AG20443 (cell line): ENCODE measurements at regions not wholly inside any gene's neighbourhood (a gene's known extent, or its start where the extent isn't known, plus 50 kb on each side); places are given as distances from the start of the nearest gene placed in this dataset.

Source experiments
- DNase-seq: peaks from one replicate; pipeline ENCODE4 v3.0.0; 2012; ENCODE audit warnings: low spot score, mixed read lengths

DNA sequence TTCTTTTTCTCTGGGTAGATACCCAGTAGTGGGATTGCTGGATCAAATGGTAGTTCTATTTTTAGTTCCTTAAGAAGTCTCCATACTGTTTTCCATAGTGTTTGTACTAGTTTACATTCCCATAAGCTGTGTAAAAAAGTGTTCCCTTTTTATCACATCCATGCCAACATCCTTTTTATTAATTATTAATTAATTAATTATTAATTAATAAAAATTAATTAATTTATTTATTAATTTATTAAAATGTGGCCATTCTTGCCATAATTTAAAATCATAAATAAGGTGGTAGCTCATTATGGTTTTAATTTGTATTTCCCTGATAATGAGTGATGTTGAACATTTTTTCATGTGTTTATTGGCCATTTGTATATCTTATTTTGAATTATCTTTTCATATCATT is 173.9 kb upstream of the FOXN2 start:
- DNase-seq: no peak

DNA sequence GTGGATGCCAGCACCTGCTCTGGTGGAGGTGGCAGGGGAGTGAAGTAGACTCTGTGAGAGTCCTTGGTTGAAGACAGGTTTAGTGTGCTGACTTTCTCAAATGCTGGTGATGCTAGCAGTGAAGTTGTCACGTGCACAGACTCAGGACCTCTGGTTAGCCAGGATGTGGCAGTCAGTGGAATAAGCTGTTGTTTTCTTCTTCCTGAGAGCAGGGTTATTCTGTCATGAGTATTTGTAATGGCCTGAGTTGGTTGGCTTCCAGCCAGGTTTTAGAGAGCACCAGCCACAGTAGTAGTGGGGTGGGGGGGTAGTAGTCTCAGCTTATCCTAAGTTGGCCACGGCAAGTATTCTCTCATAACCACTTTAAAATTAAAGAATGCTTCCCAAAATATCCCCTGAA is 169.7 kb upstream of the FOXN2 start:
- DNase-seq: no peak

DNA sequence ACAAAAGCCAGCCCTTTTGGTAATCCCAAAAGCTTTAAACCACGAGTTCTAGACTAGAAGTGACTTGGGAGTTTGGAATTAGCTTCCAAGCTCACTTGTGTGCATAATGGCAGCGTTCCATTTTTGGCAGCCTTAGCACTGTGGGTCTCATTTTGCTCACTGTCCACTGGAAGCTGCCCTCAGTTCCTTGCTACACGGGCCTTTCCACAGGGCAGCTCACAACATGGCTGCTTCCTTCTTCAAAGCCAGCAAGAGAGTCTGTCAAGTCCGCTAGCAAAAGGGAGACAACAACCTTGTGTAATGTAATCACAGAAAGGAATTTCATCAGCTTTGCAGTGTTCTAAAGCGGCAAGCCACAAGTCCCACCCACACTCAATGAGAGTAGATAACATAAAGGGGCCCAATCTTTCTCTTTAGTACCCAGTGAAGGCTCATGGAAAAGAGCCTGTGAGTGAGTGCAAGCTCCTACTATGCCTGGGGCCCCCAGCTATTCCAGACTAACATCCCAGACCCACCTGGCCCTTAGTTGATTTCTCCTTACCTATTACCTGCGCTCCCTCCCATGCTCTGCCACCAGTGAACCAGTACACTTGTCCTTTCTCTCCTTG is 168.5 kb upstream of the FOXN2 start:
- DNase-seq: no peak

DNA sequence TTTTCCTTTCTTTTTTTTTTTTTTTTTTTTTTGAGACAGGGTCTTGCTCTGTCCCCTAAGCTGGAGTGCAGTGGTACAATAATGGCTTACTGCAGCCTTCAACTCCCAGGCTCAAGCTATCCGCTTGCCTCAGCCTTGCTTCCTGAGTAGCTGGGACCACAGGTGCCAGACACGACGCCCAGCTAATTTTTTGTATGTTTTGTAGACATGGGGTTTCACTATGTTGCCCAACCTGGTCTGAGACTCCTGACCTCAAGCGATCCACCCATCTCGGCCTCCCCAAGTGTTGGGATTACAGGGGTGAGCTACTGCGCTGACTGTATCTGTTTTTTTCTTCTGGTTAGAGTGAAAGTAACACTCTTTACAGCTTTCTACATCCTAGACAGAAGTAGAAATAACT is 167.9 kb upstream of the FOXN2 start:
- no peak for DNase-seq

DNA sequence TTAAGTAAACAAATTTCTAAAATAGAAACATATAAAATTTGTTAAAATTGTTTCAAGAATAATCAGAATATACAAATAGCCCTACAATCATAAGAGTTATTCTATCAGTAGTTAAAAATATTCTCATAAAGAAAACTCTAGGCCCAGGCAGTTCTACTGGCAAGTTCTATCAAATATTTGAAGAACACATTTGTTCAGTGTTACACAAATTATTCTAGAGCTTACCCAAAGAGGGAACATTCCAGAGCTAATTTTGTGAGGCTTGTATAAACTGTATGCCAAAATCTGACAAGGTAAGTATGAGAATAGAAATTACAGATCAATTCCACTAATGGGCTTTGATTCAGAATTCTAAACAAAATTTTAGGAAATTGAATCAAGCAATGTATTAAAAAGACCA is 166.8 kb upstream of the FOXN2 start:
- DNase-seq: no peak

DNA sequence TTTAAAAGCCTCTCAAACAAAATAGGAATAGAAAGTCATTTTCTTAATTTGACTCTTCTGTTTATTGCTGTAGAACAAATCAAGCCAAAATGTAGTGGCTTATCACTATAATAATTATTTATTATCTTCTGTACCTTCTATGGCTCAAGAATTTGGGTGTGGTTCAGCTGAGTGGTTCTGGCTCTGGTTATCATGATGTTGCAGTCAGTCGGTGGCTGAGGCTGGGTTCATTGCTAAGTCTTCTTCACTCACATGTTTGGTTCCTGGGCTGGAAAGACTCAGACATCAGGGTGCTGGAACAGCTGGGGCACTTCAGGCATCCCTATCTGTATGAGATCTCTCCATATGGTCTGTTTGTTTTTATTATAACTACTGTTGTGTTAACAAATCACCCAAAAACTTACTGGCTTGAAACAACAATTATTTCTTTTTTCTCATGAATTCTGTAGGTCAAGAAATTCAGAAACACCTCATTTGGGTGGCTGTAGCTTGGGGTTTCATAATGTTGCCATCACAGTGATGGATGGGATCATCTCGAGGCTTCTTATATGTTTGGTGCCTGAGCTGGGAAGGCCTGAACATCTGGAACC is 165.5 kb upstream of the FOXN2 start:
- peak; percentile 27 for DNase-seq

DNA sequence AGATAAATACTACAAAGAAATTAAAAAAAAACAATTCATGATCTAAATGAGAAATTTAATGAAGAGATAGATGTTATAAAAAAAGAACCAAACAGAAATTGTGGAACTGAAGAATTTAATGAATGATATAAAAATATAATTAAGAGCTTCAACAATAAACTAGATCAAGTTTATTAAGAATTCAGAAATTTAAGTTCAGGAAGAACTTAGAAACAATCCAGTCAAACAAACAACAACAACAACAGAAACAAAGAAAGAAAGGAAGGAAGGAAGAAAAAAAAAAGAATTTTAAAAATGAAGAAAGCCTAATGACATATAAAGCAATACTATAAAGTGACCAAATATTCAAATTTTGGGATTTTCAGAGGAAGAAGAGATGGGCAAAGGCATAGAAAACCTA is 157.3 kb upstream of the FOXN2 start:
- no peak for DNase-seq

DNA sequence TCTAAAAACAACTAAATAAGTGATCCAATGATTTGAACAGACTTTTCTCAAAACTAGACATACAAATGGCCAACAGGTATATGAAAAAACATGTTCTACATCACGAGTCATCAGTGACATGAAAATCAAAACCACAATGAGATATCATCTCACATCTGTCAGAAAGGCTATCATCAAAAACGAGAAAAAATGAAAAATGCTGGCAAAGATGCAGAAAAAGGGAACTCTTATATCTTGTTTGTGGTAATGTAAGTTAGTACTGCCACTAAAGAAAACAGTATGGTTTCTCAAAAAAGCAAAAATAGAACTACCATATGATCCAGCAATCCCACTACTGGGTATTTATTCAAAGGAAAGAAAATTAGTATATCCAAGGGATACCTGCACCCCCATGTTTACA is 152.9 kb upstream of the FOXN2 start:
- DNase-seq: no peak

DNA sequence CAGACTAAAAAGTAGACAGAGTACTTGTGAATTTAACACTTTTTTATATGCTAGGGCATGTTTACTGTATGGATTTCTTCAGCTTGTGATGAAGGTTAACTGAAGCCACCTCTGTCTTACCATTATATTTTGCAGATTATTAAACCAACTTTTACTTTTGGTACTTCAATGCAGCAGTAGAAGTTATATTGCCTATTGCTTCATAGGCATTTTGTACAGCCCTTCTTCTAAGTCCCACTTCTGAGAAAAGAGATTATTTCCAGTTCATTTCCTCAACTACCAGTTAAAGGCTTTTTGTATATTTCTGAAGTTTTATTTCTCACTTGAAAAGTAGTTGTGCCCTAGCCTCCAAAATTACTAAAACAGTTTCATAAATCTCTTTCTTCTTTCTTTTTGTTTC is 151.7 kb upstream of the FOXN2 start:
- no peak for DNase-seq

DNA sequence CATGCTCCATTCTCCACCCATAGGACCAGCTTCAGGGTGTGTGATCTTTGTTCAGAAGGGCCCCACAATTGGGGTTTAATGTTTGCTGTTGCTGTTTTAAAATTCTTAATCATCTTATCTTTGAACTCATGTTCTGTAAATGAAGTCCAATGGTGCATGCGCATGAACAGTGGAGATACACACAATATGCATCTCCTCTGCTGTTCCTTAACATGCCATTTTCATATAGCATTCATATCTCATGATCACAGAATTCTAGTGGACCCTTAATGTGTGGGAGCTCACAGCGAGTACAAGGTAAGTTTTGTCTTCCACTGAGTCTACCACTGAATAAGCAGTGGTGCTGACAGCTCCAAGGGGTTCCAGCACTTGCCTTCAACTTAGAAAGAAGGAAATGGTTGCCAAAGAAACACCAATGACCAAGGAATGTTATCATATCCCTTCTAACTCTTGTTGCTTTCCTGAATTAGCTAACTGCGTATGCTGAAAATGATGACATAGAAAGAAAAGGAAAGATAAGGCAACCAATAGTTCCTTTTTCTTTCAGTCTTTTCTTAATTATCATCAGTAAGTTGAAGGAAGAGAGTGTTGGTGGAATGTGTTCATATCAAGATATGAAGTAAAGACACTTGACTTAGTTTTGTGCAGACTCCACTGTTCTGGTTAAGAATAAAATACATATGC is 149.3 kb upstream of the FOXN2 start:
- DNase-seq: no peak

DNA sequence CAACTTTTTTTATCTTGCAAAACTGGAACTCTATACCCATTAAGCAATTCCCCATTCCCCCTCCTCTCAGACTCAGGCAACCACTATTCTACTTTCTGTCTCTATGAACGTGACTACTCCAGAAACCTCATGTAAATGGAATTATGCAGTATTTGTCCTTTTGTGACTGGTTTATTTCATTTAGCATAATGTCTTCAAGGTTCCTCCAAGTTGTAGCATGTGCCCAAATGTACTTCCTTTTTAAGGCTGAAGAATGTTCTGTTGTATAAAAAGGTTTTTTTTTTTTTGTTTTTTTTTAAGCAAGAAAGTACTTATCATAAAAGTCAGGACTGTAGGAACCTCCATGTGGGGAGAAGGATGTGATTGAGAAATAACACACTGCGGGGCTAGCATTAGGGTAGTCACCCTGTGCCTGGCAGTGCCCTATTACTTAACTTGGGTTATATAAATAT is 145.3 kb upstream of the FOXN2 start:
- DNase-seq: no peak

DNA sequence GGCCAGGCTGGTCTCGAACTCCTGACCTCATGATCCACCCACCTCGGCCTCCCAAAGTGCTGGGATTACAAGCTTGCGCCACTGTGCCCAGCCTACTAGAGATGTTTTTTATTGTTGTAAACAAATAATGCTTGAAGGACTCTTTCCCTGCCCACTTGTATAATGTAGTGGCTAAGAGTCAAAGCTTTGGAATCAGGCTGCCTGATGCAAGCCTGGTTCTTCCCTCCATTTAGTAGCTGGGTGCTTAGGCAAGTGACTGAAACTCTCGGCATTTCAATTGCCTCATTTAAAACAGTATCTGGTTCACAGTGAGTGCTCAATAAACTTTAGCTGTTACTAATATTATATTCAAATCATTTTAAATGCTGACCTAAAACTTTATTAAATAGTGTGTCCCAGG is 144.2 kb upstream of the FOXN2 start:
- DNase-seq: peak; percentile 21

DNA sequence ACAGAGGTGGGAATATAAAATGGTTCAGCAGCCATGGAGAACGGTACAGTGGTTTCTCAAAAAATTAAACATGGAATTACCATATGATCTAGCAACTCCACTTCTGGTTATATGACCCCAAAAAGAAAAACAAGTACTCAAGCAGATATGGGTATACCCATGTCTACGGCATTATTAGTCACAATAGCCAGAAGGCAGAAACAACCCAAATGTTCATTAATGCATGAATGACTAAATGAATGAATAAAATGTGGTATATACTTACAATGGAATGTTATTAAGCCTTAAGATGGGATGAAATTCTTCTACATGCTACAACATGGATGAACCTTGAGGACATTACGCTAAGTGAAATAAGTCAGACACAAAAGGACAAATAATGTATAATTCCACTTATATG is 141.3 kb upstream of the FOXN2 start:
- DNase-seq: no peak

DNA sequence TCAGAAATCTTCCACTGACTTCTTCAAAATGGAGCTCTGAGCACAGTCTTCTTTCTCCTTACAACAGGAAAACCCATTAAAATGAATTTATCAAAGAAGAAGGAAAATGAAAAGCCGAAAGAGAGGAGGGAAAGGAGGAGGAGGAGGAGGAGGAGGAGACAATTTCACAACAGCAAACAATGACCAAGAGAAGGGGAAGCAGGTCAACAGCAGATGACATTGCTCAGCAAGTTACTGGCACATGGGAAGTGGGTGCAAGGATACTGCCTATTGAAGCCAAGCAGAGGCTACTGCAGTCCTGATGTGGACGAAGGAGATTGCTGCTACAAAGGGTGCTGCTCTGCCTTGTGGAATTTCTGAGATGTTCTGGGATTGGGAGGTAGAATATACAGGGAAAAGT is 140.0 kb upstream of the FOXN2 start:
- no peak for DNase-seq

DNA sequence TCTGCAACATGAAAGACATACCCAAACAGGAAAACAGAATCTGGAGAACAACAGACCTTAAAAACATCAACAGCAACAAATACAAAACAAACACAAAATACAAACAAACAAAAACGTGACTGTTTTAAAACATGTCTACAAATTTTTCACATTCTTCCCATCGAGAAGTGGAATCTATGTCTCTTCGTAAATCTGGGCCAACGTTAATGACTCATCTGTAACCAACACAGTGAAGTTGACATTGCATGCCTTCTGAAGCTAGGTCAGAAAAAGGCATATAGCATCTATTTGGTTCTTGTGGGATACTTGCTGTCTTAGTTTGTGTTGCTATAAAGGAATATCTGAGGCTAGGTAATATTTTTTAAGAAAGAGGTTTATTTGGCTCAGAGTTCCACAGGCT is 139.2 kb upstream of the FOXN2 start:
- peak; percentile 76 for DNase-seq

DNA sequence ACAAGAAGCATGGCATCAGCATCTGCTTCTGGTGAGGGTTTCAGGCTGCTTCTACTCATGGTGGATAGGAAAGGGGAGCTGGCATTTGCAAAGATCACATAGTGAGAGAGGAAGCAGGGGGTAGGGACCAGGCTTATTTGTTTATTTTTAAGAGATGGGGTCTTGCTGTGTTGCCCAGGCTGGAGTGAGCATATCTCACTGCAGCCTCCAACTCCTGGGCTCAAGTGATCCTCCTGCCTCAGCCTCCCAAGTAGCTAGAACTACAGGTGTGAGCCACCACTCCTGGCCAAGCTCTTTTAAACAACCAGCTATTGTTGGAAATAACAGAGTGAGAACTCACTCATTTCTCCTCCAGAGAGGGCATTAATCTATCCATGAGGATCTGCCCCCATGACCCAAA is 138.8 kb upstream of the FOXN2 start:
- DNase-seq: no peak

DNA sequence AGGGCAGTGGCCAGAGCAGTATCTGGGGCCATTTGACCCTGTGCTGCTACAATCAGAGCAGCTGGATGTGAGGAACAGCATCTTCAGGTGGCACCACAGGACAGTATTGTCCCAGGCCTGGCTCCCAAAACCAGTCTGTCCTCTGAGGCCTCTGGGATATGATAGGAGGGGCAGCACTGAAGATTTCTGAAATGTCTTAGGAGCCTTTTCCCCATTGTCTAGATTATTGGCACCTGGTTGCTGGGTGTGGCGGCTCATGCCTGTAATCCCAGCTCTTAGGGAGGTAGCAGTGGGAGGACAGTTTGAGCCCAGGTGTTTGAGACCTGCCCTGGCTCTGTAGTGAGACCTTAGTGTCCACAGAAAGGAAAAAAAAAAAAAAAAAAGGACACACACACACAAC is 137.6 kb upstream of the FOXN2 start:
- no peak for DNase-seq

DNA sequence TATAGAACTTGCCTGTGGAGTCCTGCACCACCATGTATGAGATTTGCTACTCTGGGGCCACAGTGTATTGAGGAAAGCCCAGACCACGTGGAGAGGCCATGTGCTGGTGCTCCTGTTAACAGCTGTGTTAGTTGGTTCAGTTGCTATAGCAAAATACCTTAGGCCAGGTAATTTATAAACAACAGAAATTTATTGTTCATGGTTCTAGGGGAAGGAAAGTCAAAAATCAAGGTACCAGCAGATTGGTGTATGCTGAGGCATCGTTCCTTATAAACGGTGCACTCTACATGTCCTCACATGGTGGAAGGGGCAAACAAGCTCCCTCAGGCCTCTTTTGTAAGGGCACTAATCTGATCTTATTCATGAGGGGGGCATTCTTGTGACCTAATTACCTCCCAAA is 135.9 kb upstream of the FOXN2 start:
- DNase-seq: no peak

DNA sequence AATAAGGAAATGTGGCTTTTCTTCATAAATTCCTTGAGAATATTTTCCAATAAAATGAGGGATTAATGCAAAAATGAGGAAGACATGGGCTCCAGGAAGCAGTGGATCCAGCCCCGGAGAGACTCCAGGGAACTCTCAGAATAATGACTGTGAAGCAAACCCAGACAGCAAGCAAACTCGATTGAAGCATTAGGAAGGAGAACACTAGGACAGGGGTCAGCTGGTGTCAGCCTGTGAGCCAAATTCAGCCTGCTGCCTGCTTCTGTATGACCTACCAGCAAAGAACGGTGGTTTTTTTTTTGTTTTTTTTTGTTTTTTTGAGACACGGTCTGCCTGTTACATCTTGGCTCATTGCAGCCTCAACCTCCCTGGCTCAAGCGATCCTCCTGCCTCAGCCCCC is 133.9 kb upstream of the FOXN2 start:
- DNase-seq: no peak

DNA sequence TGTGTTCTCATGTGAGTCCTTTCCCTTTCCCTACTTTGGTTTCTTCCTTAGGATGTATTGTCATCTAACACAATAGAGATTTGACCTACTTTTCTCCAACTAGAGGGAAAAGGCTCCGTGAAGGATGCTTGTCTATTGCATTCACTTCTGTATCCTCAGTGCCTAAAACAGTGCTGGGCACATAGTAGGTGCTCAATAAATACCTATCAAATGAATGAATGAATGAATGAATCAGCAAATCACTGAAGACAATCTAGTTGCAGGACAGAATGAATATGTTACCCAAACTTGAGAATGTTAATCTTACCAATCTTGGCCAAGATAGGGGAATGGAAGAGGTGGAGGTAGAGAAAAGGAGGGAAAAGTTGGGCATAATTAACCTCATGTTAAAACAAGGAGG is 131.2 kb upstream of the FOXN2 start:
- no peak for DNase-seq

DNA sequence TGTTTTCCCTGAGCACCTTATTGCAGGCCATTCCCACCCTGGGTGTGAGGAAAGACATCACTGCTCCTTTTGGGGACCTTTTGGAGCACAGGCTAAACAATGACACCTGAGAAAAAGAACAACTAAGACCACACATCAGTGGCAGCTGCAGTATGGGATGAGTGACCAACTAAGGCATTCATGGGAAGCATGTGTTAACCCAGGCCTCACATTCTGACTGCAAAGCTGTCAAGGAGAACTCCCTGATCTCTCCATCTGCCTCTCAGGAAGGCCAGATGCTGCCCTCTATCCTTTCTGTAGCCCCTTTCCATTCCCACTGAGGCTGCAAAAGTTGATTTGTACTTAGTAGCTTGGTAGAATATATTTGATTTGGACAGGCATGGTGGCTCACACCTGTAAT is 130.5 kb upstream of the FOXN2 start:
- DNase-seq: no peak

DNA sequence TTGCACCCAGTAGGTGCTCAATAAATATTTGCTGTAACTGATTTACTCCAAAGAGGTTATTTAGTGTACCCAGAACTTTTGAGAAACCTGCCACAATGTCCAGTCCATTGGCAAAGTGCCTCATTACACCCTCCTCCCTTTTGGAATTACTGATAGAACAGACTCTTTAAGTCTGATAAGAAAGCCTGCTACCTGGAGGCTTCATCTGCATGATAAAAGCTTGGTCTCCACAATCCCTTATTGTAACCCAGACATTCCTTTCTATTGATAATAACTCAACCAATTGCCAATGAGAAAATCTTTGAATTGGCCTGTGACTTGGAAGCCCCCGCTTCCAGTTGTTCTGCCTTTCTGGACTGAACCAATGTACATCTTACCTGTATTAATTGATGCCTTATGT is 127.0 kb upstream of the FOXN2 start:
- no peak for DNase-seq

DNA sequence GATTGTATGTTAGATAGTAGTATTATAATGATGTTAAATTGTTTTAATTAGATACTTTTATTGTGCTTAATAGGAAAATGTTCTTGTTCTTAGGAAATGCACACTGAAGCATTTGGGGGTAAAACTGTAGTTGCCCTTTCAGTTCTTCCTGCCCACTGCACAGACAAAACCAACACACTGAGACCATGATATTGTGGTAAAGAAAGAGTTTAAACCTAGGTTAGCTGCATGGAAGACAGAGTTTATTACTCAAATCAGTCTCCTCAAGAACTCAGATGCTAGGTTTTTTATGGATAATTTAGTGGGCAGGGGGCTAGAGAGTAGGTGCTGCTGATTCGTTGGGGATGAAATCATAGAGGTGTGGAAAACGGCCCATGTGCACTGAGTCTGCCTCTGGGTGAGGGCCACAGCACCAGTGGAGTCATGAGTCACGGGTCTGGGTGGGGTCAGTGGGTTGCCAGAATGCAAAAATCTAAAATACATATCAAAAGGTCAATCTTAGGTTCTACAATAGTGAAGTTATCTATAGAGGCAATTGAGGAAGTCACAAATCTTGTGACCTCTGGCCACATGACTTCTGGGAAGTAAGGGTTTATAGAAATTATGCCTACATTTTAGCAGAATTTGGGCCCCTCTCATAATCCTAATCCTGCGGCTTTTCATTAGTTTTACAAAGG is 124.8 kb upstream of the FOXN2 start:
- DNase-seq: no peak
